ENCODE measurements at regions not wholly inside any gene's neighbourhood (a gene's known extent, or its start where the extent isn't known, plus 50 kb on each side); places are given as distances from the start of the nearest gene placed in this dataset.

- TF ChIP-seq CTCF (conservative IDR thresholded peaks at IDR 0.05) = no peak
- TF ChIP-seq ZFX (IDR thresholded peaks at IDR 0.05) = no peak
Measured at GRCh38 chr13:33403807-33404362, 118.3 kb upstream of the STARD13 start.

Data from C4-2B (cell line).